ENCODE measurements at regions not wholly inside any gene's neighbourhood (a gene's known extent, or its start where the extent isn't known, plus 50 kb on each side); places are given as distances from the start of the nearest gene placed in this dataset.

DNA sequence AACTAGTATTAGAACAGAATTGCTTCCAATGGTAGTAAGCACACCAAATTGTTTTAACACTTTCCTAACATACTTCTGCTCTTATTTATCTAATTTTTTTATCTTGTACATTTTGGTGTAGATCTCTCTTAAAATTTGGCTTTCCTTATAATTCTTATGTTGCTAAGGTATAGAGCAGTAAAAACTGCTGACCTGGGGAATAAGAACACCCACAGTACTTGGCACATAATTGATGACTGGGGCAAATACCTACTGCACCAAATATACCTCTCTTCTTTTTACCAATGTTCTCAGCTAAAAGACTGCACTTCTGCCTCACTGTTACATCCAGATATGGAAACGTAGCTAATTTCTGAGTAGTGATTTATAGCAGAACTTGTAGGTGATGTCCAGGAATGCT, 642.2 kb downstream of the LIG4 start:
- no peaks in the 10 kb centered on the region for H3K4me1 Mint-ChIP-seq
- H3K27ac Mint-ChIP-seq, result no peak overlapping the region
- H3K27me3 Mint-ChIP-seq (ENCODE audit: low read depth), result no peaks in the 10 kb centered on the region
- DNase-seq (ENCODE audit: low spot score in 2 of 2, unreplicated experiment in 2 of 2), result no peak
- no peak overlapping the region for H3K4me3 Mint-ChIP-seq
- TF ChIP-seq, protein P1, sequence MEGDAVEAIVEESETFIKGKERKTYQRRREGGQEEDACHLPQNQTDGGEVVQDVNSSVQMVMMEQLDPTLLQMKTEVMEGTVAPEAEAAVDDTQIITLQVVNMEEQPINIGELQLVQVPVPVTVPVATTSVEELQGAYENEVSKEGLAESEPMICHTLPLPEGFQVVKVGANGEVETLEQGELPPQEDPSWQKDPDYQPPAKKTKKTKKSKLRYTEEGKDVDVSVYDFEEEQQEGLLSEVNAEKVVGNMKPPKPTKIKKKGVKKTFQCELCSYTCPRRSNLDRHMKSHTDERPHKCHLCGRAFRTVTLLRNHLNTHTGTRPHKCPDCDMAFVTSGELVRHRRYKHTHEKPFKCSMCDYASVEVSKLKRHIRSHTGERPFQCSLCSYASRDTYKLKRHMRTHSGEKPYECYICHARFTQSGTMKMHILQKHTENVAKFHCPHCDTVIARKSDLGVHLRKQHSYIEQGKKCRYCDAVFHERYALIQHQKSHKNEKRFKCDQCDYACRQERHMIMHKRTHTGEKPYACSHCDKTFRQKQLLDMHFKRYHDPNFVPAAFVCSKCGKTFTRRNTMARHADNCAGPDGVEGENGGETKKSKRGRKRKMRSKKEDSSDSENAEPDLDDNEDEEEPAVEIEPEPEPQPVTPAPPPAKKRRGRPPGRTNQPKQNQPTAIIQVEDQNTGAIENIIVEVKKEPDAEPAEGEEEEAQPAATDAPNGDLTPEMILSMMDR (IDR thresholded peaks at IDR 0.05; ENCODE audit: unreplicated experiment), result no peak
- H3K9me3 Mint-ChIP-seq, result no peaks in the 10 kb centered on the region
- no peaks in the 10 kb centered on the region for H3K36me3 Mint-ChIP-seq

DNA sequence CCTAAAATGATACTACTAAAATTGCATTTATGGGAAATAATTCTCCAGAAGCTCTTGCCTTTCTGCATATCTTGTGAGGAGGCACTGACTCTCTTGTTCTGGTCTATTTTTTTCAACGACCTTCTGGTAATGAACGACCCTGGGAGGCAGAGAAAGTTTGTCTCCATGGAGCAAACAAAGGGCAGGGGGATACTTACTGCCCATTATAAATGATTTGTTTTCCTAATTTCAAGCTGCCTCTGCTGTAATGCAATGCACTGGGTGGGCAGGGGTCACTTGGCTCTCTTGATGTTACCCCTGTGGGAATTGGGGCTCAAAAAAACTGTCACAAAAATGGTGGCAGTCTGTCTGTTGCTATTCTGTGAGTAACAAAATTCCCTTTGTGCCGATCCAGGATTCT, 643.2 kb downstream of the LIG4 start:
- TF ChIP-seq, protein P1 (IDR thresholded peaks at IDR 0.05; ENCODE audit: unreplicated experiment), result no peak
- DNase-seq (ENCODE audit: low spot score in 2 of 2, unreplicated experiment in 2 of 2), result no peak
- Mint-ChIP-seq H3K27ac (no peak overlapping the region), H3K36me3 (no peaks in the 10 kb centered on the region), H3K4me1 (no peaks in the 10 kb centered on the region), H3K4me3 (no peak overlapping the region), H3K27me3 (ENCODE audit: low read depth) (no peaks in the 10 kb centered on the region), H3K9me3 (no peaks in the 10 kb centered on the region)

- Mint-ChIP-seq H3K4me1 (no peaks in the 10 kb centered on the region), H3K27me3 (ENCODE audit: low read depth) (no peaks in the 10 kb centered on the region), H3K36me3 (no peaks in the 10 kb centered on the region), H3K27ac (no peak overlapping the region), H3K9me3 (no peaks in the 10 kb centered on the region), H3K4me3 (no peak overlapping the region)
- TF ChIP-seq, protein P1 (IDR thresholded peaks at IDR 0.05; ENCODE audit: unreplicated experiment), result no peak
- no peak for DNase-seq (ENCODE audit: low spot score in 2 of 2, unreplicated experiment in 2 of 2)
These were observed 647.2 kb downstream of the LIG4 start for GRCh38 chr13:107568181-107568580.

DNA sequence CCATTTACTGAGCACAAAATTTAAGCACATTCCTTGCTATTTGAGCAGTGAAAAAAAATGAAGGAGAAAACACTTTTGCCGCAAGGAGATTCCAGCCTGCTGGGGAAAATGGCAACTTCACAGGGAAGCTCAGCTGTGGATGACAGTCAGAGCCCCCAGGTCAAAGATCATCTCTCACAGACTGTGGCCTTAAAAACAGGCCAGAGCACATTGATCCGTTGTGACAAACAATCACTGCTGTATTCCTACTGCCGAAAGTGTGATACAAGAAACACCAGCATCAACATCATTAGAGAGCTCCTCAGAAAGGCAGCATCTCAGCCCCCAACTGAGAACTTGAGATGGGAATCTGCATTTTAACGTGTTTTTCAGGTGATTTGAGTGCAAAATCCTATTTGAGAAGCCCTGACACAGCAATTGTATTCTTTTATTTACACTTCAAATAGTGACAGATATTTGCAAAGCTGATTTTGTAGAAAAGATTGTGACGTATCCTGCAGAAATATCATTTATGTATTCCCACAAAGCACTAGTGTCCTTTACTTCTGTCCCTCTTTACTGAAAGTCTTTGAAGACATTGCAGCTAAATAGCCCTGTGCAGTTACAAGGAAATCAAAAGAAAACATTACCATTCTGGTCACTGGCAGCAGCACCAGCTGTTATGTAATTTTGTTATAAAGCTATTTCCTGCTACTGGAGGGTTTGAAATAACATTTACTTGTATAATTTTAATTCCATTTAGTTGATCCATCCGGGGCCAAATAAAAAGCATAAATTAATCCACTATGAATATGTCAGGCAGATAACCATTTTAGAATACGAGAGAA, 652.0 kb downstream of the LIG4 start:
- H3K4me1 Mint-ChIP-seq, result no peaks in the 10 kb centered on the region
- H3K4me3 Mint-ChIP-seq, result no peak overlapping the region
- no peaks in the 10 kb centered on the region for H3K9me3 Mint-ChIP-seq
- TF ChIP-seq, protein P1 (IDR thresholded peaks at IDR 0.05; ENCODE audit: unreplicated experiment), result no peak
- DNase-seq (ENCODE audit: low spot score in 2 of 2, unreplicated experiment in 2 of 2), result no peak
- peaks cover 2% of the 10 kb centered on the region for H3K27me3 Mint-ChIP-seq (ENCODE audit: low read depth)
- no peaks in the 10 kb centered on the region for H3K36me3 Mint-ChIP-seq
- H3K27ac Mint-ChIP-seq, result no peak overlapping the region

GRCh38 chr13:107562203-107562602, 653.1 kb downstream of the LIG4 start:
- no peaks in the 10 kb centered on the region for H3K4me1 Mint-ChIP-seq
- no peaks in the 10 kb centered on the region for H3K9me3 Mint-ChIP-seq
- TF ChIP-seq, protein P1 (IDR thresholded peaks at IDR 0.05; ENCODE audit: unreplicated experiment), result no peak
- peaks cover 2% of the 10 kb centered on the region for H3K27me3 Mint-ChIP-seq (ENCODE audit: low read depth)
- no peak for DNase-seq (ENCODE audit: low spot score in 2 of 2, unreplicated experiment in 2 of 2)
- no peak overlapping the region for H3K27ac Mint-ChIP-seq
- H3K4me3 Mint-ChIP-seq, result no peak overlapping the region
- H3K36me3 Mint-ChIP-seq, result no peaks in the 10 kb centered on the region
